Body of pancreas (tissue), 4 donors: ENCODE measurements at regions not wholly inside any gene's neighbourhood (a gene's known extent, or its start where the extent isn't known, plus 50 kb on each side); places are given as distances from the start of the nearest gene placed in this dataset.

Experiments
- CTCF ChIP-seq, 7 experiments: fragments of 450-650 bp in 4 of 7; fragments of 200-600 bp in 3 of 7; sonication (generic) in 3 of 7; IDR thresholded peaks; one replicate each; pipeline ENCODE4 v1.5.1; 2016 to 2019; ENCODE audit warnings: antibody characterized with exemption in 7 of 7
- POLR2A ChIP-seq, 3 donors: fragments of 450-650 bp; IDR thresholded peaks; one replicate each; pipeline ENCODE4 v1.6.1; 2016; ENCODE audit warnings: antibody characterized with exemption in 3 of 3, mild to moderate bottlenecking in 2 of 3

GRCh38 chr13:22403144-22403543, 732.3 kb downstream of the FGF9 start:
- TF ChIP-seq CTCF (IDR thresholded peaks at IDR 0.05), result no peak
- TF ChIP-seq POLR2A (IDR thresholded peaks at IDR 0.05), result no peak
